ENCODE measurements at regions not wholly inside any gene's neighbourhood (a gene's known extent, or its start where the extent isn't known, plus 50 kb on each side); places are given as distances from the start of the nearest gene placed in this dataset.
"Not testable (repeated sequence)": the region's sequence is repeated elsewhere in the genome, so short reads cannot be mapped to it uniquely, and the experiment has no call there.

GRCh38 chr12:68387338-68387737 is 55.2 kb upstream of the MDM1 start:
- no peak for DNase-seq (ENCODE audit: low read depth)

GRCh38 chr12:68389305-68389704 is 57.1 kb upstream of the MDM1 start:
- DNase-seq (ENCODE audit: low read depth), result no peak

- DNase-seq (ENCODE audit: low read depth), result no peak
These were observed 59.8 kb upstream of the MDM1 start for GRCh38 chr12:68391937-68392336.

- DNase-seq (ENCODE audit: low read depth), result no peak
These were observed 60.2 kb upstream of the MDM1 start for GRCh38 chr12:68392376-68392775.

GRCh38 chr12:68393417-68393816 is 61.3 kb upstream of the MDM1 start:
- no peak for DNase-seq (ENCODE audit: low read depth)

GRCh38 chr12:68397566-68398158 is 65.5 kb upstream of the MDM1 start:
- no peak for DNase-seq (ENCODE audit: low read depth)

GRCh38 chr12:68398689-68399088 is 66.5 kb upstream of the MDM1 start:
- not testable (repeated sequence) for DNase-seq (ENCODE audit: low read depth)

GRCh38 chr12:68400226-68400829 is 68.2 kb upstream of the MDM1 start:
- DNase-seq (ENCODE audit: low read depth), result no peak

GRCh38 chr12:68402422-68402821 is 70.3 kb upstream of the MDM1 start:
- DNase-seq (ENCODE audit: low read depth), result no peak

- no peak for DNase-seq (ENCODE audit: low read depth)
These were observed 71.1 kb upstream of the MDM1 start for GRCh38 chr12:68403296-68403695.

- no peak for DNase-seq (ENCODE audit: low read depth)
These were observed 71.5 kb upstream of the MDM1 start for GRCh38 chr12:68403711-68404110.

GRCh38 chr12:68405343-68405781 is 73.2 kb upstream of the MDM1 start:
- no peak for DNase-seq (ENCODE audit: low read depth)

- DNase-seq (ENCODE audit: low read depth), result no peak
These were observed 74.0 kb upstream of the MDM1 start for GRCh38 chr12:68406134-68406576.

- DNase-seq (ENCODE audit: low read depth), result no peak
These were observed 74.7 kb upstream of the MDM1 start for GRCh38 chr12:68406911-68407310.

GRCh38 chr12:68410018-68410660 is 78.0 kb upstream of the MDM1 start:
- no peak for DNase-seq (ENCODE audit: low read depth)

- DNase-seq (ENCODE audit: low read depth), result no peak
These were observed 79.2 kb upstream of the MDM1 start for GRCh38 chr12:68411371-68411770.

- DNase-seq (ENCODE audit: low read depth), result no peak
These were observed 82.8 kb upstream of the MDM1 start for GRCh38 chr12:68414988-68415387.

- DNase-seq (ENCODE audit: low read depth), result no peak
These were observed 84.2 kb upstream of the MDM1 start for GRCh38 chr12:68416350-68416749.

GRCh38 chr12:68416826-68417225 is 84.7 kb upstream of the MDM1 start:
- no peak for DNase-seq (ENCODE audit: low read depth)

GRCh38 chr12:68418137-68418460 is 85.9 kb upstream of the MDM1 start:
- DNase-seq (ENCODE audit: low read depth), result no peak

- no peak for DNase-seq (ENCODE audit: low read depth)
These were observed 88.3 kb upstream of the MDM1 start for GRCh38 chr12:68420225-68421010.

GRCh38 chr12:68422159-68422558 is 90.0 kb upstream of the MDM1 start:
- no peak for DNase-seq (ENCODE audit: low read depth)
